SK-N-MC (cell line): ENCODE measurements at regions not wholly inside any gene's neighbourhood (a gene's known extent, or its start where the extent isn't known, plus 50 kb on each side); places are given as distances from the start of the nearest gene placed in this dataset.

Source experiments
- EZH2 ChIP-seq: fragments of 200-600 bp; sonication (generic); IDR thresholded peaks from one replicate; pipeline ENCODE4 v1.6.1; 2017; ENCODE audit warnings: antibody characterized with exemption
- FOXP2 ChIP-seq: optimal IDR thresholded peaks from 2 replicates; pipeline ENCODE3; 2011; ENCODE audit warnings: mild to moderate bottlenecking, moderate library complexity; ENCODE audit not compliant: insufficient read depth; ENCODE audit errors: extremely low read length, control extremely low read depth
- POLR2AphosphoS5 ChIP-seq: IDR thresholded peaks from 2 replicates; pipeline ENCODE4 v1.6.1; 2012; ENCODE audit warnings: mild to moderate bottlenecking, low read depth, low read length, borderline replicate concordance

DNA sequence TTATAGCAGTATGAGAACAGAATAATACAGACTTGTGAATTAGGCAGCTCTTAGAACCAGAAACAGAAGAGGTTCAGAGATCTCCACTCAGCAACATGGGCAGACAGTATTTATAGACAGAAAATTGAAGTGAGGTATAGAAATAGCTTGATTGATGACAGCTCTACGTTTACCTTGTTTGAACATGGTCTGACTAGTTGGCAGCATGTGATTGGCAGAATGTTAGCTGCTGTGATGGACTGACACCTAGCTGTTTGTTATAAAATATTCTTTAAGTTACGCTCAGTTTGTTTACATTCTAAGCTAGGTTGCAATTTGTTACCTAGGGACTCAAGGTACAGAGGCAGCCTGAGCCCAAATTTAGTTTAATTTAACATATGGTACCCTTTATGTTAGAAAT lies 73.7 kb upstream of the TMEM229A start:
- no peak for TF ChIP-seq POLR2AphosphoS5
- no peak for TF ChIP-seq EZH2
- TF ChIP-seq FOXP2, result no peak
